ENCODE measurements at regions not wholly inside any gene's neighbourhood (a gene's known extent, or its start where the extent isn't known, plus 50 kb on each side); places are given as distances from the start of the nearest gene placed in this dataset.

DNA sequence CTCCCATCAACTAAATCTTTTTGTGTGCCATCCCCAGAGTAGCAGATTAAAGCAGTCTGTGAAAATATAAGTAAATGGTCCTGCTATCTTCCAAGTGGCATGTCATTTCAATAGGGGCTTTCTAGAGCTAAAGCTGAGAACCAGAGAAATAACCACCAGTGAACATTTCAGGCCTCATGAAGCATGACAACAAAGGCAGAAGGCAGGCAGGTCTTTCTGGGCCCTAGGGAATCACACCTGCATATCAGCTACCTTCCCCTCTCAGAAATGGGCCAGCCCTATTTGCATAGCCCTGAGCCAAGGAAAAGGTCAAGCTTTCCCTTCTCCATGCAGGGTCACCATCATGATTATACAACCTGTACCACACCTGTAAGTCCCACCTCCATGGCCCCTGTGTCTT is 205.3 kb downstream of the DEPDC1B start:
- Histone ChIP-seq H3K4me1 (ENCODE audit: control insufficient read depth, insufficient read depth, low read length) (no peaks in the 10 kb centered on the region), H4K20me1 (ENCODE audit: insufficient read depth, low read length) (no peaks in the 10 kb centered on the region), H3K27me3 (ENCODE audit: control insufficient read depth, insufficient read depth, low read length) (no peaks in the 10 kb centered on the region), H3K9me1 (ENCODE audit: insufficient read depth, low read length) (no peaks in the 10 kb centered on the region), H2BK20ac (ENCODE audit: low read depth, low read length) (no peak overlapping the region), H3K4me2 (ENCODE audit: low read depth, low read length) (no peak overlapping the region), H4K5ac (ENCODE audit: low read depth, low read length) (no peak overlapping the region), H2AK9ac (replicated peaks; ENCODE audit: low read depth, low read length, poor library complexity) (no peak overlapping the region), H3K9me3 (ENCODE audit: control insufficient read depth, insufficient read depth, low read length) (no peaks in the 10 kb centered on the region), H3K27ac (ENCODE audit: insufficient read depth, low read length) (no peak overlapping the region), H3K23ac (ENCODE audit: low read depth, low read length) (no peak overlapping the region), H2BK15ac (ENCODE audit: low read depth, low read length) (no peak overlapping the region), H3K36me3 (ENCODE audit: control insufficient read depth, insufficient read depth, low read length) (no peaks in the 10 kb centered on the region), H4K8ac (ENCODE audit: low read depth in 2 of 2, low read length in 2 of 2) (no peak overlapping the region), H3K9ac (ENCODE audit: low read depth, low read length) (no peak overlapping the region), H3K79me1 (ENCODE audit: low read depth in 1 of 2, low read length in 2 of 2) (no peaks in the 10 kb centered on the region), H3K4me3 (ENCODE audit: insufficient read depth, low read depth, low read length) (no peak overlapping the region), H2BK5ac (ENCODE audit: low read depth, low read length, poor library complexity, severe bottlenecking) (no peak overlapping the region), H2BK120ac (ENCODE audit: low read depth, low read length) (no peak overlapping the region), H3K18ac (ENCODE audit: low read depth, low read length) (no peak overlapping the region), H3K4ac (ENCODE audit: low read depth, low read length) (no peak overlapping the region), H3K56ac (ENCODE audit: extremely low read depth, insufficient read depth, low read length) (no peak overlapping the region), H2AK5ac (ENCODE audit: low read depth, low read length) (no peak overlapping the region), H2AFZ (replicated peaks; ENCODE audit: low read length, poor library complexity) (no peak overlapping the region), H4K91ac (ENCODE audit: insufficient read depth, low read depth, low read length) (no peak overlapping the region), H3K14ac (replicated peaks; ENCODE audit: low read depth, low read length) (no peak overlapping the region)
- ATAC-seq (ENCODE audit: low read depth) (no peak), DNase-seq (no peak)
- dilution Hi-C loops (cut with HindIII; ENCODE audit: low sequenced_read_pairs, unreplicated experiment), result no loop called here
- ChIA-PET POLR2A (ENCODE audit: unreplicated experiment) (no interaction called here), CTCF (no interaction called here)
- BruUV-seq (replicated peaks), result no TSS peak
- in situ Hi-C loops (cut with MboI; ENCODE audit: low sequenced_read_pairs), result no loop called here
- TF ChIP-seq RFX5 (IDR thresholded peaks at IDR 0.05; ENCODE audit: low read depth, low read length), result no peak
- TF ChIP-seq MXI1 (IDR thresholded peaks at IDR 0.05; ENCODE audit: borderline replicate concordance, low read depth, low read length), result no peak
- TF ChIP-seq FOS (IDR thresholded peaks at IDR 0.05; ENCODE audit: low read depth, low read length), result no peak
- no peak for TF ChIP-seq MAZ (IDR thresholded peaks at IDR 0.05; ENCODE audit: borderline replicate concordance, low read depth, low read length)
- TF ChIP-seq NFE2L2 (IDR thresholded peaks at IDR 0.05; ENCODE audit: low read depth, low read length), result no peak
- TF ChIP-seq, protein P1, sequence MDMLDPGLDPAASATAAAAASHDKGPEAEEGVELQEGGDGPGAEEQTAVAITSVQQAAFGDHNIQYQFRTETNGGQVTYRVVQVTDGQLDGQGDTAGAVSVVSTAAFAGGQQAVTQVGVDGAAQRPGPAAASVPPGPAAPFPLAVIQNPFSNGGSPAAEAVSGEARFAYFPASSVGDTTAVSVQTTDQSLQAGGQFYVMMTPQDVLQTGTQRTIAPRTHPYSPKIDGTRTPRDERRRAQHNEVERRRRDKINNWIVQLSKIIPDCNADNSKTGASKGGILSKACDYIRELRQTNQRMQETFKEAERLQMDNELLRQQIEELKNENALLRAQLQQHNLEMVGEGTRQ (IDR thresholded peaks at IDR 0.05; ENCODE audit: low read depth, low read length), result no peak
- TF ChIP-seq CHD1 (IDR thresholded peaks at IDR 0.05; ENCODE audit: low read depth, low read length), result no peak
- no peak for TF ChIP-seq POLR2A (IDR thresholded peaks at IDR 0.05; ENCODE audit: low read depth, low read length)
- TF ChIP-seq, protein P2, sequence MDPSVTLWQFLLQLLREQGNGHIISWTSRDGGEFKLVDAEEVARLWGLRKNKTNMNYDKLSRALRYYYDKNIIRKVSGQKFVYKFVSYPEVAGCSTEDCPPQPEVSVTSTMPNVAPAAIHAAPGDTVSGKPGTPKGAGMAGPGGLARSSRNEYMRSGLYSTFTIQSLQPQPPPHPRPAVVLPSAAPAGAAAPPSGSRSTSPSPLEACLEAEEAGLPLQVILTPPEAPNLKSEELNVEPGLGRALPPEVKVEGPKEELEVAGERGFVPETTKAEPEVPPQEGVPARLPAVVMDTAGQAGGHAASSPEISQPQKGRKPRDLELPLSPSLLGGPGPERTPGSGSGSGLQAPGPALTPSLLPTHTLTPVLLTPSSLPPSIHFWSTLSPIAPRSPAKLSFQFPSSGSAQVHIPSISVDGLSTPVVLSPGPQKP (IDR thresholded peaks at IDR 0.05; ENCODE audit: borderline replicate concordance, low read depth, low read length), result no peak
- TF ChIP-seq RAD21 (IDR thresholded peaks at IDR 0.05; ENCODE audit: low read length), result no peak
- intact Hi-C loops (cut with micrococcal nuclease), result no loop called here
